GM18858 (cell line): ENCODE measurements at regions not wholly inside any gene's neighbourhood (a gene's known extent, or its start where the extent isn't known, plus 50 kb on each side); places are given as distances from the start of the nearest gene placed in this dataset.
"Not testable (repeated sequence)": the region's sequence is repeated elsewhere in the genome, so short reads cannot be mapped to it uniquely, and the experiment has no call there.

Source experiments
- ATAC-seq: cut with Tn5 transposase; IDR thresholded peaks from one replicate; pipeline ENCODE4 v1.9.1; 2021; ENCODE audit not compliant: unreplicated experiment

GRCh38 chr1:219863816-219864215 is 64.5 kb downstream of the SLC30A10 start:
- ATAC-seq: not testable (repeated sequence)

- ATAC-seq: no peak
These were observed 66.0 kb downstream of the SLC30A10 start for GRCh38 chr1:219862366-219862765.

GRCh38 chr1:219858980-219859379 is 69.4 kb downstream of the SLC30A10 start:
- no peak for ATAC-seq

GRCh38 chr1:219847215-219847855 is 81.0 kb downstream of the SLC30A10 start:
- ATAC-seq: no peak

- not testable (repeated sequence) for ATAC-seq
These were observed 88.8 kb downstream of the SLC30A10 start for GRCh38 chr1:219839595-219839994.

- no peak for ATAC-seq
These were observed 90.4 kb downstream of the SLC30A10 start for GRCh38 chr1:219837994-219838294.

- ATAC-seq: peak; percentile 55
These were observed 90.9 kb downstream of the SLC30A10 start for GRCh38 chr1:219837274-219837993.

GRCh38 chr1:219834314-219834917 is 93.9 kb downstream of the SLC30A10 start:
- no peak for ATAC-seq

GRCh38 chr1:219833214-219833815 is 95.0 kb downstream of the SLC30A10 start:
- ATAC-seq: no peak

- ATAC-seq: no peak
These were observed 102.1 kb downstream of the SLC30A10 start for GRCh38 chr1:219826290-219826689.

GRCh38 chr1:219825355-219825754 is 103.0 kb downstream of the SLC30A10 start:
- no peak for ATAC-seq

GRCh38 chr1:219824338-219824737 is 104.0 kb downstream of the SLC30A10 start:
- ATAC-seq: no peak

GRCh38 chr1:219820551-219820950 is 107.8 kb downstream of the SLC30A10 start:
- no peak for ATAC-seq

GRCh38 chr1:219817914-219818313 is 110.4 kb downstream of the SLC30A10 start:
- ATAC-seq: no peak

- ATAC-seq: no peak
These were observed 115.1 kb downstream of the SLC30A10 start for GRCh38 chr1:219813294-219813693.

- peak; percentile 90 for ATAC-seq
These were observed 115.7 kb downstream of the SLC30A10 start for GRCh38 chr1:219812491-219813203.

GRCh38 chr1:219812086-219812485 is 116.3 kb downstream of the SLC30A10 start:
- ATAC-seq: no peak

- ATAC-seq: no peak
These were observed 117.9 kb downstream of the SLC30A10 start for GRCh38 chr1:219810451-219810850.

GRCh38 chr1:219808790-219809189 is 119.6 kb downstream of the SLC30A10 start:
- ATAC-seq: no peak

- no peak for ATAC-seq
These were observed 121.7 kb downstream of the SLC30A10 start for GRCh38 chr1:219806642-219807041.

GRCh38 chr1:219806020-219806419 is 122.3 kb downstream of the SLC30A10 start:
- ATAC-seq: no peak
